ENCODE measurements at regions not wholly inside any gene's neighbourhood (a gene's known extent, or its start where the extent isn't known, plus 50 kb on each side); places are given as distances from the start of the nearest gene placed in this dataset.

GRCh38 chr4:72777436-72777835 is 208.4 kb upstream of the ADAMTS3 start:
- no peak overlapping the region for H2AFZ ChIP-seq (ENCODE audit: low read depth, low read length, poor library complexity, severe bottlenecking)
- H3K4me1 ChIP-seq (ENCODE audit: control insufficient read depth in 1 of 2, insufficient read depth in 2 of 2, low read length in 2 of 2), result no peaks in the 10 kb centered on the region
- ChIA-PET RAD21 (ENCODE audit: low non-redundant PET in 1 of 2, low total read pairs in 2 of 2, uncharacterized antibody in 2 of 2, unreplicated experiment in 2 of 2) (no interaction called here), POLR2A (no interaction called here), CTCF (no interaction called here)
- H3K27me3 ChIP-seq (ENCODE audit: insufficient read depth, low read length), result peaks cover under 1% of the 10 kb centered on the region; the same call in 1 of the 2 replicates
- no peaks in the 10 kb centered on the region for H3K36me3 ChIP-seq (ENCODE audit: control insufficient read depth in 1 of 2, insufficient read depth in 2 of 2, low read length in 2 of 2)
- BruUV-seq (replicated peaks), result no TSS peak
- no peak overlapping the region for H3K27ac ChIP-seq (ENCODE audit: low read depth, low read length)
- H3K79me2 ChIP-seq (ENCODE audit: insufficient read depth, low read length), result no peaks in the 10 kb centered on the region
- no peak for DNase-seq (ENCODE audit: low read depth, low spot score)
- H3K9ac ChIP-seq (ENCODE audit: low read length), result no peak overlapping the region
- no peaks in the 10 kb centered on the region for H3K9me3 ChIP-seq (ENCODE audit: control insufficient read depth in 1 of 2, insufficient read depth in 1 of 2, low read depth in 1 of 2, low read length in 2 of 2)
- ATAC-seq, result no peak
- no peak overlapping the region for H3K4me3 ChIP-seq (replicated peaks in 1 of 2; ENCODE audit: low read depth in 1 of 2, low read length in 2 of 2)
- H3K4me2 ChIP-seq (ENCODE audit: low read length), result no peak overlapping the region
- intact Hi-C loops (cut with micrococcal nuclease), result no loop called here
- TF ChIP-seq CTCF (IDR thresholded peaks at IDR 0.05 in 2 of 3, conservative IDR thresholded peaks at IDR 0.05 in 1 of 3; ENCODE audit: borderline replicate concordance in 1 of 3, insufficient read depth in 1 of 3, low read depth in 2 of 3, low read length in 2 of 3) (no peak), MAX (IDR thresholded peaks at IDR 0.05) (no peak), SRF (IDR thresholded peaks at IDR 0.05; ENCODE audit: low read depth) (no peak), REST (IDR thresholded peaks at IDR 0.05; ENCODE audit: low read depth) (no peak), TCF7L2 (IDR thresholded peaks at IDR 0.05; ENCODE audit: borderline replicate concordance, extremely low read depth, insufficient read depth, insufficient read length) (no peak), EZH2phosphoT487 (IDR thresholded peaks at IDR 0.05; ENCODE audit: borderline replicate concordance) (no peak), ZFX (IDR thresholded peaks at IDR 0.05) (no peak), CEBPB (IDR thresholded peaks at IDR 0.05; ENCODE audit: low read depth) (no peak), EZH2 (IDR thresholded peaks at IDR 0.05) (no peak), YY1 (IDR thresholded peaks at IDR 0.05; ENCODE audit: extremely low read depth, insufficient replicate concordance, low read depth, low read length) (no peak), RAD21 (IDR thresholded peaks at IDR 0.05; ENCODE audit: low read depth) (no peak), SP1 (IDR thresholded peaks at IDR 0.05; ENCODE audit: low read depth) (no peak), FOSL1 (IDR thresholded peaks at IDR 0.05; ENCODE audit: low read depth) (no peak), POLR2A (IDR thresholded peaks at IDR 0.05; ENCODE audit: borderline replicate concordance, extremely low read depth, insufficient read depth, insufficient read length) (no peak), ZBTB33 (IDR thresholded peaks at IDR 0.05; ENCODE audit: extremely low read depth, insufficient replicate concordance, low read length) (no peak), SIN3A (IDR thresholded peaks at IDR 0.05; ENCODE audit: low read depth) (no peak), ELF1 (IDR thresholded peaks at IDR 0.05; ENCODE audit: borderline replicate concordance, low read depth) (no peak), ZNF274 (IDR thresholded peaks at IDR 0.05; ENCODE audit: low read depth, low read length) (no peak), JUND (IDR thresholded peaks at IDR 0.05) (no peak), EGR1 (IDR thresholded peaks at IDR 0.05; ENCODE audit: low read depth) (no peak)
- H4K20me1 ChIP-seq (ENCODE audit: insufficient read depth), result no peaks in the 10 kb centered on the region
- no peaks in the 10 kb centered on the region for H3K9me2 ChIP-seq (ENCODE audit: insufficient read depth)

All from HCT116 (cell line).